ACHN (cell line): ENCODE measurements at regions not wholly inside any gene's neighbourhood (a gene's known extent, or its start where the extent isn't known, plus 50 kb on each side); places are given as distances from the start of the nearest gene placed in this dataset.
"Not testable (repeated sequence)": the region's sequence is repeated elsewhere in the genome, so short reads cannot be mapped to it uniquely, and the experiment has no call there.

Experiments used
- DNase-seq: peaks from one replicate; pipeline ENCODE4 v3.0.0-alpha.2; 2015
- in situ Hi-C: cut with HindIII; loops from 2 replicates; pipeline ENCODE4 v1.10.0; 2017; ENCODE audit warnings: low sequenced_read_pairs, low pct_ligation_motif_present, low pct_unique_long_range_greater_than_20kb

DNA sequence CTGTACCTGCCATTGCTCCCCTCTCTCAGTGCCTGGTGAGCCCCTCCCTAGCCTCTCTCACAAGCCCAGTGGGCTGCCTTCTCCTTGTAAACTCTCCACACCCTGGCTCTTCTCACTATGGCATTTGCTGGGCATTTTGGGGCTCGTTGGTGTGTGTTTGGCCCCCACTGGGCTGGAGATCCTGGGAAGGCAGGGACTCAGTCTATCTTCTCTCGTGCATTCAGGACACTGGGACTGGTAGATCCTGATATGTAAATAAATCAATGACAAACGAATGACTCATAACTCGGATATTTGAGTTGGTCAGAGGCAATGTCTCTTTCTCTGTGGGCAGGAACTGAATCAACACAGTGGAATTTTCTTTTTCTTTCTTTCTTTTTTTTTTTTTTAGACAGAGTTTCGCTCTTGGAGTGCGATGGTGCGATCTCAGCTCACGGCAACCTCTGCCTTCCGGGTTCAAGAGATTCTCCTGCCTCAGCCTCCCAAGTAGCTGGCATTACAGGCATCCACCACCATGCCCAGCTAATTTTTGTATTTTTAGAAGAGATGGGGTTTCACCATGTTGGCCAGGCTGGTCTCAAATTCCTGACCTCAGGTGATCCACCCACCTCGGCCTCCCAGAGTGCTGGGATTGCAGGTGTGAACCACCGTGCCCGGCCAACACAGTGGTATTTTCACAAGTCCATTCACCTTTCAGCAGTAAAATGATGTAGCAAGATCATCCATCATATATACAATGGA is 144.6 kb upstream of the SPRED2 start:
- DNase-seq: peak; percentile 98
- in situ Hi-C loops: no loop called here

DNA sequence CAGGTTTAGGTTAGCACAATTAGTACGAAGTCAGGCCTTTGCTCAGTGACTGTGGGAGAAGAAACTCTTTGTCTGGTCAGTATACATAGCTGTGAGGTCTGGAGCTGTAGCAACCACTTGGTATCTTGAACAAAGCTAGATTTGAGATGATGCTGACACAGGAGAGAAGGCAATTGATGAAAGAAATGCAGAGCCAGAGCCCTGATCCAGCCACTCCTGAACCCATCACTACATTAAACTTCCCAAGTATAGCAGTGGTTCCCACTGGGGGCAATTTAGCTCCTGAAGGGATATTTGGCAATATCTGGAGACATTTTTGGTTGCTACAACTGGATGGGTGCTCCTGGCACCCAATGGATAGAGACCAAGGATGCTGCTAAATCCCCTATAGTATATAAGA is 143.9 kb upstream of the SPRED2 start:
- in situ Hi-C loops: no loop called here
- DNase-seq: no peak

DNA sequence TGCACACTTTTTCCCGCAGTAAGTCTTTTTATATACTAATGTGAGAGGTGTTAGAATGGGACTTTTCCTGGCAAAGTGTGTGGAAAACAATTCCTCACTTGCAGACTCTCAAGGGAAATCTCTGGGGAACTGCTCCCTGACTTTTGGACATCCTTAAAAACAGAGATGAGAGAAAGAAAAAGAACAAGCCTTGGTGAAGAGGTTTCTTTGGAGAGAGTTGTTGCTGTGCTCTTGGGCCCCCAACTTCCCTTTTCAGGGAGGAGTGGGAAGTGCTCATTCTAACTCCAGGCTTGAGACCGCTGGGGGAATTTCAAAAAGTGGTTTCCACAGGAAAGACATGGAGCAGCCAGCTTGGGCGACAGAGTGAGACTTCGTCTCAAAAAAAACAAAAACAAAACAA is 142.6 kb upstream of the SPRED2 start:
- no peak for DNase-seq
- in situ Hi-C loops: no loop called here

DNA sequence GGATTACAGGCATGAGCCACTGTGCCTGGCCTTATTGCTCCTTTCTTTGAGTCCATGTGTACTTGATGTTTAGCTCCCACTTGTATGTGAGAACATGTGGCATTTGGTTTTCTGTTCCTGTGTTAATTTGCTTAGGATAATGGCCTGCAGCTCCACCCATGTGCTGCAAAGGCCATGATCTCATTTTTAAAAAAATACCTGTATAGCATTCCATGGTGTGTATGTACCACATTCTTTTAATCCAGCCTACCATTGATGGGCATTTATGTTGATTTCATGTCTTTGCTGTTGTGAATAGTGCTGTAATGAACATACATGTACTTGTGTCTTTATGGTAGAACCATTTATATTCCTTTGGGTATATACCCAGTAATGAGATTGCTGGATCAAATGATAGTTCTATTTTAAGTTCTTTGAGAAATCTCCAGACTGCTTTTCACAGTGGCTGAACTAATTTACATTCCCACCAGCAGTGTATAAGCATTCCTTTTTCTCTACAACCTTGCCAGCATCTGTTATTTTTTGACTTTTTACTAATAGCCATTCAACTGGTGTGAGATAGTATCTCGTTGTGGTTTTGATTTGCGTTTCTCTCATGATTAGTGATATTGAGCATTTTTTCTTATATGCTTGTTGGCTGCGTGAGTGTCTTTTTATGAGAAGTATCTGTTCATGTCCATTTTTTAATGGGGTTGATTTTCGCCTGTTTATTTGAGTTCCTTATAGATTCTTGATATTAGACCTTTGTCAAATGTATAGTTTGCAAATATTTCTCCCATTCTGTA is 136.4 kb upstream of the SPRED2 start:
- DNase-seq, in situ Hi-C loops: not testable (repeated sequence)

DNA sequence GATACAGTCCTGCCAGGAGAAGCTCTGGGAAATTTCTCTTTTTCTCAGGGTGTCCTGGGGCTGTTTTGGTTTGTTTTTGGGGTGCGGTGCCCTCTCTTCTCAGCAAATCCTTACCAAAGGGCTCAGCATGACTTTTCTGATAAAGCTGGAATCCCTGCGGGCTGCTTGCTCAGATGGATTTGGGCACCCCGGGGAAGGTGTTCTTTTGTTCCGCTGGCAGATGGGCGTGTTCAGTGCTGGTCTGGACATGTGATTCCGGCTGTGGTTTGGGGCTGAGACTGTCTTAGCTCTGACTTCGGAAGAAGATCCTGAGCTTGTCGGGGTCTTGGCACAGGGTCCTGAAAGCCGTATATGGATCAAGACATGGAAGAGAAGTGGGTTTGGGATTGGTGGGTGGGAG is 134.2 kb upstream of the SPRED2 start:
- in situ Hi-C loops: no loop called here

DNA sequence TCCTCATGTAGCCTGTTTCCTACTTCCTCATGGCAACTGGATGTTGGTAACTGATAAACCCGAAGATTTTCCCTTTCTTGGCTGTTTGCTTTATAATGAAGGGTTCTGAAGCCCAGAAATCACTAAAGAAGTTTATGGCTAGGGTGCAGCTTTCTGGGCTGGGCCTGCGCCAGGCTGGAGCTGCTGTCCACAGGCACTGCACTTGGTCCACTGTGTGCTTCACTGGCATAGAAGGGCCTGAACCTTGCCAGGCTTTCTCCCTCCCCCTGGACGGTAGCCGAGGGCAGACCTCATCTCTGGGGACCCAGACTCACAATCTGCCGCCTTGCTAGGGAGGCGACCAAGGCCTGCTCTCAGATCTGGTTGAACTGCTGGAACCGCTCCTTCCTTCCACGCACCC is 133.3 kb upstream of the SPRED2 start:
- in situ Hi-C loops: no loop called here
- DNase-seq: no peak

More for the DNA sequence above, 134.2 kb upstream of the SPRED2 start:
- DNase-seq: no peak

DNA sequence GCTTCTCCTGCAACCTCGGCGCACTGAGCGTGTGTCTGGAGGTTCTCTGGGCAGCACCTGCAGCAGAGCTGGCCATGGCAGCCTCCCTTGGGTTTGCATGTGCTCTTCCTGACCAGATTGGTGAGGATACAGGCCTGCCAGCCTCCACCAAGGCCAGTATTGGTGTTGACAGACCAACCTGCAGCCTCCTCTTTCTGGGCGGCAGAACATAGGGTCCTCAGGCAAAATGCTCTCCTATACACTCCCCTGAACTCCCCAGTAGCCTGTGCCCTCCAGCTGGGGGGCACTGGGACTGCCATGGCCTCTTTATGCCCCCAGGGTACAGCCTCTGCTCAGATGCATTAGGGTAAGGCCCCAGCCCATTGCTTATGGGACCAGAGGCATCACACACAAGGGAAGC is 131.9 kb upstream of the SPRED2 start:
- in situ Hi-C loops: no loop called here
- no peak for DNase-seq

DNA sequence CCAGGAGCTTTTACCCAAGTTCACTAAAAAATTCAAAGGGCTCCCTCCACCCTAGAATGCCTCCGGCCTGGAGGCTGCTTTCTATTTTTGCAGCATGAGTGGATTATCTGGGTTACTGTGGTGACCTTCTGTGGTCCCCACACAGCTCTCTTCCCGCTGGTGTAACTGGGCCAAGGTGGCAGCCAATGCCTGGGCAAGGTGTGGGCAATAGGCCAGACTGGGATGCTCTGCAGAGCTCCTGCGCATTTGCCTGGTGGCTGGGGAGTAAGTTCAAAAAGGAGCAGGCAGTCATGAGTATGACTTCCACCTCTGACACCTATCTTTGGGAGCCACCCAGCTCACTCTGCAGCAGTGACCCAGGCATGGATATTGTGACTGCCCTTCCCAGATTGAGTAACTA is 130.5 kb upstream of the SPRED2 start:
- DNase-seq: no peak
- in situ Hi-C loops: no loop called here

DNA sequence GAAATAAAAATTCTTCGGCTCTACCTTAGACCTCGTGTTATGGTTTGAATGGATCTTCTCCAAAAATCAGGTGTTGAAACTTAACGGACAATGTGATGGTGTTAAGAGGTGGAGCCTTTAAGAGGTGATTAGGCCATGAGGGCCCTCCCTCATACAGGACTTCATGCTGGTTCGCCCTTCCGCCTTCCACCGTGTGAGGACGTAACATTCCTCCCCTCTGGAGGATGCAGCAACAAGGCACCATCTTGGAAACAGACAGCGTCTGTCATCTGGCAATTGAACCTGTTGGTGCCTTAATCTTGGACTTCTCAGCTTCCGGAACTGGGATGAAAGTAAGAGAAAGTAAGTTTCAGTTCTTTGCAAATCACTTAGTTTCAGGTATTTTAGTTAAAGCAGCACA is 126.3 kb upstream of the SPRED2 start:
- in situ Hi-C loops: no loop called here
- no peak for DNase-seq

DNA sequence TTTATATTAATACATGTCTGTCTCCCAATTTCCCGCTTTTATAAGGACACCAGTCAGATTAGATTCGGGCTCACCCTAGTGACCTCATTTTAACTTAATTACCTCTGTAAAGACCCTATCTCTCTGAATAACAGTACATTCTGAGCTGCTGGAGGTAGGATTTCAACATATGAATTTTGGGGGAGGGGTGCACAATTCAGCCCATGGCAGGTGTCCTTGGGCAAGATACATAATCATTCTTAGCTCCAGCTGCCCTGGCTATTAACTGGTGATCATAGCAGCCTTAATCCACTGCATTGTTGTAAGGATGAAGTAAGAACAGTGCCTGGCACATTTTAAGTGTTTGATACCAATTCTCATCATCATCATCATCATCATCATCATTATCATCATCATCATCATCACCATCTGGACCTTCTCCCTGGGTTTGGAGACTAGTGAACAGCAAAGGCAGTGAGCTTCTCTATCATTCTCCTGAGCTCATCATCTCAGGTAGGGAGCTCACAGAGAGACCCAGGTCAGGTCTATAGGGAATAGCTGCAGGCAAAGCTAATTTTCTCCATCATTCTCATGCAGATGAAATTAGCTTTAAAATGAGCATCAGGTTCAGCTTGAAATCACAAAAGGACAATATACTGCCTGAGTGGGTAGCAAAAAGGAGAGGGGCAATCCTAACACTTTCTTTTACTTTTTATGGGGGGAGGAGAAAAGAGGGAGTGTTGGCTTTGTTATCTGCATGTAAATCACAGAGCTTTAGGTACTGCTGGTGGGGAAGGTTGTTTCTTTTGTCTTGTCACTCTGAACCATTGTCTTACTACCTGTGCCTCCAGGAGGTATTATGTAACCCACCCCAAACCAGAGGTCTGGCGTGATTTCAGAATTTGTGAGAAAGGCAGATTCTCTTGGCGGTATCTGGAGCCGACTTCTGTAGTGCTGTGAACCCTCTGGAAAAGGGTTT is 125.5 kb upstream of the SPRED2 start:
- in situ Hi-C loops: no loop called here
- no peak for DNase-seq

DNA sequence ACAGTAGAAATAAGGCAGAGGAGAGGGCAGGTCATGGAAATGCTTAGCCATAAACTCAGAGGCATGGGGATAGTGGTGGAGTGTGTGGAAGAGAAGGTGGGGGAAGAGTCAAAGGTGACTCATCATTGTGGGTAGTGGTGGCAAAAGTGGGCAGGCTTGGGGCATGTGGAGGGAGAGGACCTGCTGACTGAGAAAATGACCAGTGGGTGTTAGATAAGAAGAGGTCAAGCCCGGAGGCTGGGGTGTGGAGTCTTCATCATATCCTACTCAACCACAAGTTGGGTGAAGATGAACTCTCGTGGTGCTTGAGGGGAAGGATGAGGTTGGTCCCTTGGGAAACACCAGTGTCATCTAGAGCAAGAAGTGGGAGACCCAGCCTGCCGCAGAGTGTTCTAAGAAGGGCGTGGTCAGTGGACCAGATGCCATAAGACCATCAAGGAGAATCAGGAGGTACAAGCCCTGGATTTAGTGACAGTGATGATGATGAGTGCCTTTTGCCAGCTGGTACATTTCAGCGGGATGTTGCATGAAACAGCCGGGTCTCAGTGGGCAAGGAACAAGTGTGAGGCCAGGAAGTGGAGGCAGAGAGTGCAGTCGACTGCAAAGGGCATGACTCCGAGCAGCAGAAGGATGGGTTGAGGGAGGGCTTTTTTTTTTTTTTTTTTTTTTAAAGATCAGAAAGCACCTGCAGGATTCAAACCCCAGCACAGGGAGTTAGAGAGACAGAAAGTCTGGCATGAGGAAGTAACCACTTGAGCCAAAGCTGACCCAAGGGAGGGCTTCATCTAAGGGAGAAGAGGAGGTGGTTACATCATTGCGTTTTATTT is 122.6 kb upstream of the SPRED2 start:
- DNase-seq: peak; percentile 53
- in situ Hi-C loops: no loop called here

DNA sequence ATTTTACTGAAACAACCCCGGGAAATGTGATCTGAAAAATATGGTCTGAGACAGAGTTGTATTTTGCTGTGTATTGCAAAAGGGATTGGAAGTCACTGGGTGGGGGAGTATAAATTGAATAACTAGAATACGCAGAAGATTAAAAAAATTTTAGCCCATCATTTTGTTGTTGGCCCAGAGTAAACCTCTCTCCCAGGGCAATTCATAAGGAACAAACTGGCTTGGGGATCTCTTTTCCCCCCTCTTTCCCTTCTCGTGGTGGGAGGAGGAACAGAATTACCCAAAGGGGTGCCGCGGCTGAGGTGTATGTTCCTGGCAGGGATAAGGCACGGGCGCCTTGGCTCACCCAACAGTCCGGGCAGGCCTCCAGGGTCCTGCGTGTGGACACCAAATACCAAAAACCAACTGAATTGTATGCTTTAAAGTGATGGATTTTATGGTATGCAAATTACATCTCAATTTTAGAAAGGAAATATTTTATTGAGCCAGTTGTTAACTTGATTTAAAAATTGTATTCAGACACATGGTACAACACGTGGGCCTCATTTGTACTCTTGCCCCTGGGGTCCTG is 121.2 kb upstream of the SPRED2 start:
- in situ Hi-C loops: no loop called here
- no peak for DNase-seq

DNA sequence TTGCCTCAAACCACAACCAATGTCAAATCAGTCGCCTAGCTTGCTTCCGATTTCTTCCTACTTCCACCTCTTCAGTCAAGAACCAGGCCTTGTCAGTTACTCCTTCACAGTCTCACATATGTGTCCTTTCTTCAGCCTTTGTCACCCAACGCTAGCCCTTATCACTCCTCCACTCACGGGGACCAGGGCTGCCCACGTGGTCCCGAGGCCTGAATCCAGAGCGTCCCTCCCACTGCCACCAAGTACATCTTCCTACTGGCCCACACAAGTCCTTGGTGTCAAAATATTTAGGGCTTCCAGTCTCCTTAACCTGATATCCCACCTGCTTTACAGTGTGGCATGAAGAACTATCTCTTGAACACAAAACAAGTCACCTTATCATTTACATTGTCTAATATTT is 119.1 kb upstream of the SPRED2 start:
- DNase-seq: no peak
- in situ Hi-C loops: no loop called here

DNA sequence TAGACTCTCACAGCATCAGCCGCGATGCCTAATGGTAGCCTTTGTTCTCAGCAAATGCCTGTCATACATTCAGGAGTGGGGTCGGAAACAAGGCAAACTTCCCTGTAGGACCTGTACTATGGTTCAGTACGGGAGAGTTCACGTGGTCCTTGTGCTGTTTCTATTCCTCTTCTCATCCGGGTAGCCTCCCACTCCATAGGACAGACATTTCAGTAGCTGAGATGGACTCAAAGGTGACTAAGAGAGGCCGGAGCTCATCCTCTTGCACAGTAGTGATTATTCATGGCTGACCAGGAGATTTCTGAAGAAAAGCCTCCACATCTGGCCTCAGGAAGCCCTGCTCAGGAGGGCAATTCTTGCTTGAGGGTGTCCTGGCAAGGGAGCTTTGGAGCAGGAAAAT is 117.8 kb upstream of the SPRED2 start:
- no peak for DNase-seq
- in situ Hi-C loops: no loop called here

DNA sequence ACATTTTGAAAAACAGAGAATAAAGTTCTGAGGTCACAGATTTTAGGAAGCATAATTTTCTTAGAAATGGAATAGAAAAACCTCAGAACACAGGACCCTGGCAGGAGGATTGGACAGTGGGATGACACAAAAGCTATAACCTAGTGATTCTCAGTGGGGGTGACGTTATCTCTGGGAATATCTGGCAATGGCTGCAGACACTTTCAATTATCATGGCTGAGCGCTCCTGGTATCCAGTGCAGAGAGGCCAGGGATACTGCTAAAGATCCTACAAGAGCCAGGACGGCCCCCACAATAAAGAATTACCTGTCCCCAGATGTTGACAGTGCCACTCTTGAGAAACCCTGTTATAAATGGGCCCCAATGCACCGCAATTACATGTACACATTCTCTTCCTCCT is 117.2 kb upstream of the SPRED2 start:
- in situ Hi-C loops: loop anchor here (25.0 kb wide), 1 partner anchor 287 kb away; no protein-coding TSS in a partner anchor
- DNase-seq: no peak

DNA sequence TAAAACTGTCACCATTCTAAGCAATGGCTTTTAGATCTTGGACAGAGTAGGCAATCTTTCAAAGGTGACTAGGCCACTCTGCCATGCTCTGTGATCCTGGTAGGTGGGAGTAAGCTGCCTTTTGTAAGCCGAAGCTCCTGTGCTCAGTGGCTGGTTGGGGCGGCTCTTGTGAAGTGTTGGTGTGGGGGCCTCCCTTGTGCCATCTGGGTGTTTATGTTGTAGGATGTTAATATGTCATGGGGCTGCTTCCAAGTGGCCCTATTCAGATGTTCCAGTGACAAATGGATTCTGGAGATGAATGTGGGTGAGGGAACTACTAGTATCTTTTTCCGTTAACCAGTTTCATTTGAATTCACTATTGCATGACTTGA is 116.8 kb upstream of the SPRED2 start:
- no peak for DNase-seq
- in situ Hi-C loops: loop anchor here (25.0 kb wide), 1 partner anchor 287 kb away; no protein-coding TSS in a partner anchor

DNA sequence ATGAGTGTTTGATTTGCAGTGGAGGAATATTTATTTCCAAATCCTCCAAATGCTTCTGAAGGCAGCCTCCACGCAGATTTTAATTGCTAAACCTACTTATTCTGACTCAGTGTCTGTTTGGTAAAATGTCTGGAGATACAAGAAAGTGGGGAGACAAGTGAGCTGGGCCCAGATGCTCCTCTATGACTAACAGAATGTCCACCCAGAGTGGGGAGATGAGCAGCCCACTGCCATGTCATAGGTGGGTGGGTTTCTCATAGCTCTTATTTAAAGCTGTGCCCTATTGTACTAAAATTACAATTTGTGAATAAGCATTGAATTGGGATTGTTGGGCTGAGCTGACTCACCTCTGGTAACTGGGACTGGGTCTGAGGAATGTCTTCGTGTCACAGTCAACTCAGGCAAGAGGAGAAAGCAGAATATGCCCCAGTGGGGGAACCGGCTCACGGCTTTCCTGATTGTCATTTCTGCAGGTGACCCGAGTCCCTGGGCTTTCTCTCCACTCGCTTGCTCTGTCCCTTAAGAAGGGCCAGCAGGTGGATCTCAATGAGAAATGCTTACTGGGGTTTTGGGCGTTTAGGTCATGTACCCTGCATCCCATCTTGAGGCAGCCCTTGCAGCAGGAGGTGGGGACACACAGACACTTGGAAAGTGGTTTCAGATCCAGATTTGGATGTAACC is 116.3 kb upstream of the SPRED2 start:
- in situ Hi-C loops: loop anchor here (25.0 kb wide), 1 partner anchor 286 kb away; no protein-coding TSS in a partner anchor

More for the DNA sequence above, 116.3 kb upstream of the SPRED2 start:
- no peak for DNase-seq
